Right lobe of liver (tissue), 6 donors: ENCODE measurements at regions not wholly inside any gene's neighbourhood (a gene's known extent, or its start where the extent isn't known, plus 50 kb on each side); places are given as distances from the start of the nearest gene placed in this dataset.

Experiments used
- ATAC-seq, 4 donors: fragments of 200-7000 bp; cut with Tn5 transposase; one replicate each; pipeline ENCODE4 v1.9.1; 2020; ENCODE audit warnings: mild to moderate bottlenecking in 4 of 4, moderate library complexity in 4 of 4
- DNase-seq, 3 donors: peaks; one replicate each; pipeline ENCODE4 v3.0.0-alpha.2; 2020
- H3K27ac ChIP-seq, 3 donors: fragments of 200-600 bp; one replicate each; pipeline ENCODE4 v1.8.0; 2022
- H3K27me3 ChIP-seq, 2 donors: fragments of 200-600 bp; one replicate each; pipeline ENCODE4 v1.8.0; 2022
- H3K36me3 ChIP-seq, 4 donors: fragments of 200-600 bp; sonication (generic) in 1 of 4; one replicate each; pipeline versions ENCODE4 v1.5.1 to v1.8.0; 2017 to 2022; ENCODE audit warnings: control low read depth in 1 of 4
- H3K4me1 ChIP-seq, 4 donors: fragments of 200-600 bp; sonication (generic) in 1 of 4; one replicate each; pipeline versions ENCODE4 v1.5.1 to v1.8.0; 2017 to 2022; ENCODE audit warnings: control low read depth in 1 of 4
- H3K4me3 ChIP-seq, 3 donors: fragments of 200-600 bp; one replicate each; pipeline ENCODE4 v1.8.0; 2022
- H3K9me3 ChIP-seq, 4 donors: fragments of 200-600 bp; sonication (generic) in 1 of 4; one replicate each; pipeline versions ENCODE4 v1.5.1 to v1.8.0; 2017 to 2022; ENCODE audit warnings: control low read depth in 1 of 4
- CTCF ChIP-seq, 4 donors: fragments of 200-600 bp in 3 of 4; fragments of 450-650 bp in 1 of 4; IDR thresholded peaks; one replicate each; pipeline versions ENCODE4 v1.5.1 to v1.8.0; 2016 to 2022; ENCODE audit warnings: antibody characterized with exemption in 4 of 4, mild to moderate bottlenecking in 2 of 4
- POLR2A ChIP-seq: fragments of 450-650 bp; IDR thresholded peaks from one replicate; pipeline ENCODE4 v1.6.1; 2017; ENCODE audit warnings: antibody characterized with exemption, mild to moderate bottlenecking
- WGBS: methylation state at CpG from one replicate; pipeline ENCODE4 v1.1.6; 2018; ENCODE audit warnings: low coverage, low lambda C conversion rate; ENCODE audit not compliant: insufficient coverage; ENCODE audit errors: missing lambda C conversion rate; 5-methylcytosine and 5-hydroxymethylcytosine counted together
- intact Hi-C, 2 donors: fragments of 100-400 bp; cut with DNase I; formaldehyde crosslinking; loops; one replicate each; pipeline versions ENCODE4 v1.11.2 to v1.14.1; 2022
- donor health status: DM: no; HTN: yes; CAD: no.
- donor health status: DM: no; HTN: no; CAD: no.
- donor health status: DM: no; HTN: no; CAD: no.
- donor health status: DM: no; HTN: yes; CAD: no.
- donor health status: DM: no; HTN: yes; CAD: no.

GRCh38 chr2:146229508-146230155, 1615.2 kb upstream of the ACVR2A start:
- WGBS = 85% methylated on average over 4 of the region's 4 CpGs
- H3K9me3 ChIP-seq = no peaks in the 10 kb centered on the region
- H3K36me3 ChIP-seq = no peaks in the 10 kb centered on the region
- H3K4me1 ChIP-seq = no peaks in the 10 kb centered on the region
- intact Hi-C loops = no loop called here
- TF ChIP-seq CTCF (IDR thresholded peaks at IDR 0.05) (no peak), POLR2A (no peak)
- ATAC-seq = no peak
- DNase-seq = no peak
- H3K27me3 ChIP-seq = no peaks in the 10 kb centered on the region
- no peak overlapping the region for H3K27ac ChIP-seq
- no peak overlapping the region for H3K4me3 ChIP-seq

GRCh38 chr2:146228466-146229058, 1616.3 kb upstream of the ACVR2A start:
- no peak overlapping the region for H3K4me3 ChIP-seq
- H3K9me3 ChIP-seq = no peaks in the 10 kb centered on the region
- H3K27me3 ChIP-seq = no peaks in the 10 kb centered on the region
- H3K36me3 ChIP-seq = no peaks in the 10 kb centered on the region
- intact Hi-C loops = no loop called here
- TF ChIP-seq POLR2A (no peak), CTCF (IDR thresholded peaks at IDR 0.05) (no peak)
- DNase-seq (no peak), ATAC-seq (no peak)
- H3K27ac ChIP-seq = no peak overlapping the region
- H3K4me1 ChIP-seq = no peaks in the 10 kb centered on the region
- 56% methylated on average over 4 of the region's 4 CpGs for WGBS

GRCh38 chr2:146228020-146228393, 1616.8 kb upstream of the ACVR2A start:
- Histone ChIP-seq H3K4me1 (no peaks in the 10 kb centered on the region), H3K27ac (no peak overlapping the region), H3K36me3 (no peaks in the 10 kb centered on the region), H3K4me3 (no peak overlapping the region), H3K9me3 (no peaks in the 10 kb centered on the region), H3K27me3 (no peaks in the 10 kb centered on the region)
- 63% methylated on average over 1 of the region's 1 CpG for WGBS
- DNase-seq = no peak
- intact Hi-C loops = no loop called here
- TF ChIP-seq CTCF (IDR thresholded peaks at IDR 0.05) = no peak
- TF ChIP-seq POLR2A = no peak
- no peak for ATAC-seq

- DNase-seq = no peak
- H3K4me3 ChIP-seq = no peak overlapping the region
- ATAC-seq = no peak
- no peaks in the 10 kb centered on the region for H3K9me3 ChIP-seq
- no peaks in the 10 kb centered on the region for H3K27me3 ChIP-seq
- H3K4me1 ChIP-seq = no peaks in the 10 kb centered on the region
- H3K36me3 ChIP-seq = no peaks in the 10 kb centered on the region
- intact Hi-C loops = no loop called here
- no peak overlapping the region for H3K27ac ChIP-seq
- TF ChIP-seq POLR2A (no peak), CTCF (IDR thresholded peaks at IDR 0.05) (no peak)
- WGBS = 65% methylated on average over 7 of the region's 7 CpGs
Measured at GRCh38 chr2:146227152-146228019, 1617.4 kb upstream of the ACVR2A start.
